ENCODE measurements at regions not wholly inside any gene's neighbourhood (a gene's known extent, or its start where the extent isn't known, plus 50 kb on each side); places are given as distances from the start of the nearest gene placed in this dataset.

GRCh38 chr15:45743426-45744235, 108.8 kb downstream of the SQOR start:
- DNase-seq (ENCODE audit: low spot score): no peak

- DNase-seq (ENCODE audit: low spot score): no peak
Measured at GRCh38 chr15:45744236-45744589, 109.4 kb downstream of the SQOR start.

DNA sequence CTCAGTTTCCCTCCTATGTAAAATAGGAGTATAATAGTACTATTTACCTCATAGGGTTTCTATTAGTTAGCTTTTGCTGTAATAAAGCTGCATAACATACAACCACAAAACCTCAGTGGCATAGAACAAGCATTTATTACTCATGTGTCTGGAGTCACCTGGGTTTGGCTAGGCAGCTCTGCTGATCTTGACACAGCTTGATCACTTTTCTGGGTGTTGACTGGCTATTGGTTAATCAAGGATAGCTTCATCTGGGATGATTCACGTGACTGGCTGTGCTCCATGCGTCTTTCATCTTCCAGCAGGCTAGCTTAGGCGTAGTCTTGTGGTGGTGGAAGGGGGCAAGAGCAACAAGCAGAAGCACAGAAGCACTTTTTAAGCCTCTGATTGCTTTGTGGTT, 112.6 kb downstream of the SQOR start:
- no peak for DNase-seq (ENCODE audit: low spot score)

DNA sequence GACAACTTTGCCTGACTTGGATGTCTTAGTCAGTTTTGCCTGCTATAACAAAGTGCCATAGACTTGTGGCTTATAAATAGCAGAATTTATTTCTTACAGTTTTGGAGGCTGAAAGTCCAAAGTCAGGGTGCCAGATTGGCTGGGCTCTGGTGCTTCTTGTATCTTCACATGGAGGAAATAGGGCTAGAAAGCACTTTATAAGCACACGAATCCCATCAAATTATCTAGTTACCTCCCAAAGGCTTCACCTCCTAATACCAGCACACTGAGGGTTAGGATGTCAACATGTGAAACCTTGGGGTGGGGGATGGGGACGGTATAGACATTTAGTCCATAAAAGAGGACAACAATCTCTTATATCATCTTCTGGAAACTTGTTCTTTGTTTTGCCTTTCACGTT, 116.8 kb downstream of the SQOR start:
- no peak for DNase-seq (ENCODE audit: low spot score)

DNA sequence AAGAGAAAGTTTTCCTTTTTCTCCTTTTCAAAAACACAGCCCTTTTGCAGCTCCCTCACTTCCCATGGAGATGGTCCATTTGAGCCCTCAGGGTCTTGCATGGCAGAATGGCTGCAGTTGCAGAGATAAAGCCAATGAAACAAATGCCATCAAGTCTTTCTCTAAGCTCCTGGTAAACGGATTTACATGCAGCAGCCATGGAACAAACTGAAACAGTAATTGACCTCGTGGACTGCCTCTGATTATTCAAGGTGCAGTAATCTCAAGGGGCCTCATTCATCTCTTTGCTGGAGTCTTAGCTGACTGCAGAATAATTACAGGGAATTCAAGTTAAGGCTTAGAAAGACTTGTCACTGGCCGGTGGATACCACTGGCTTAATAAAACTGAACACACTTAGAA, 125.1 kb downstream of the SQOR start:
- no peak for DNase-seq (ENCODE audit: low spot score)

DNA sequence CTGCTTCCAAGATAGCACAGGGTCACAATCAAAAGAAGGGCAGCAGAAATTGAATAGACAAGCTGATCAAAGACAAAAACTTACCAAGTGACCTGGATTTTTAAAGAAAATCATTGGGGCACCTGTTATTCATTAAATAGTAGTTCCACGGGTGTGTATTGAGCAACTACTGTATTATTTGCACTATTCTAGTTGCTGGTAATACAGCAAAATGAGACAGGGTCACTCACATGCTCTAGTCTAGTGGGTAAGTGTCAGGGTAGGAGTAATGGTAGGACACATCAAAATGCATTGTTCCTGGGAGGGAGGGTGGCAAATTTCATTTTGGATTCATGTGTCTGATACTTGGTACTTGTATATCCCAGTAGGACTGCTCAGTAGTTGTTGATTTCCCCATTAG, 127.9 kb downstream of the SQOR start:
- no peak for DNase-seq (ENCODE audit: low spot score)

- no peak for DNase-seq (ENCODE audit: low spot score)
Measured at GRCh38 chr15:45763170-45763869, 128.5 kb downstream of the SQOR start.

GRCh38 chr15:45773149-45773548, 138.3 kb downstream of the SQOR start:
- no peak for DNase-seq (ENCODE audit: low spot score)

GRCh38 chr15:45776772-45777171, 141.9 kb downstream of the SQOR start:
- DNase-seq (ENCODE audit: low spot score): no peak

DNA sequence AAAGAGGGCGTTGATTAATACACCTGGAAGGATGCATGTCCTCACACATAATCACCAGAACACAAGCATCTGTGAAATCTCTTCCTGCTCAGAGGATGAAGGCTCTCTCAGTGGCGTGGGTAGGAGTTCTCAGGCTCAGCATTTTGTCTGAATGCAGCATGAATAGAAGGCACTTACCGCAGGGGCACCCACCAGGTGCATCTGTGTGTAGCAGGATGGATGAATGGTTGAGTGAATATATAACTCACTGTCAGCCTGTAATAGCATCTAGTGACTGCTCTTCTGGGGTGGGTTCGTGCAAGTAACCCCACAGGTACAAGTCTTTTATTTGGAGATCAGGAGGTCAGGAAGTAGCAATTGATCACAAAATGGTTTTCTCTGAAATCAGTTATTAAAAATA, 143.0 kb downstream of the SQOR start:
- DNase-seq (ENCODE audit: low spot score): no peak

DNA sequence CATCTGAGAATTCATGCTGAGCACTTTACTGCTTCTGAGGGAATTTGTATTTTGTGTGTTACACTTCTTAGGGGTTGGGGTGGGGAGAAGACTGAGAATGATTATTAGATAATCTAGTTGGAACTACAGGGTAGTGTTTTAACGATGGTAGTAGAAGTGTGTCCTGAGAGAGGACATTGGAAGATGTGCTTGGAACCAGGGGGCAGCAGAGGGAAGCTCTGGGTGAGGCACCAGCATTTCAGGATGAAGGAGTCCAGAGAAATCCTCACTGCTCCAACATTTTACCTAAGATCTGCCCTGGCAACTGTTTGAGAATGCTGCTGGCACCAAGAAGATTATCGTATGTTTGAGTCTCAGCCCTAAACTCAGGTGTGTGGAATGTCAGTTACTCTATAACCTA, 145.5 kb downstream of the SQOR start:
- DNase-seq (ENCODE audit: low spot score): no peak

DNA sequence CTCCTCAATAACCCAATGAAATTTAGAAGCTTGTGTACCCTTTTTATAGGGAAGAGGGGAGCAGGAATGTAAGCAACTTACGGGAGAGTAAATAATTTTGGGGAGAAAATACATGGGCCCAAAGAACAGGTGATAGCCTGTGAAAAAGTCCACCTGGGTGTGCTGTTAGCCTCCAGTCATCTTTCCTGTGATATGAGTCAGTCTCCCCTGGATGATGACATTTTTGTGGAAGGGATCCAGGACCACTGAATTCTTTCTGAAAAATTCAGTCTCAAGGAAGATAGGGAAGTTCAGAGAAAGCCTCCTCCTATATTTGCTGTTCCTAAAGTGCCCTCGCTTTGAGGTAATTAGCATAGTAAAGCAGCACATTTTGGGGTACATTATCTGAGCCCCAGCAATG, 149.8 kb downstream of the SQOR start:
- DNase-seq (ENCODE audit: low spot score): no peak

GRCh38 chr15:45785897-45786296, 151.1 kb downstream of the SQOR start:
- no peak for DNase-seq (ENCODE audit: low spot score)

- peak; percentile 7 for DNase-seq (ENCODE audit: low spot score)
Measured at GRCh38 chr15:45790325-45790943, 155.6 kb downstream of the SQOR start.

- DNase-seq (ENCODE audit: low spot score): no peak
Measured at GRCh38 chr15:45794304-45794703, 159.5 kb downstream of the SQOR start.

GRCh38 chr15:45794712-45795439, 160.0 kb downstream of the SQOR start:
- no peak for DNase-seq (ENCODE audit: low spot score)

- DNase-seq (ENCODE audit: low spot score): peak; percentile 66
Measured at GRCh38 chr15:45795440-45796069, 160.7 kb downstream of the SQOR start.

- DNase-seq (ENCODE audit: low spot score): no peak
Measured at GRCh38 chr15:45796433-45796832, 161.6 kb downstream of the SQOR start.

DNA sequence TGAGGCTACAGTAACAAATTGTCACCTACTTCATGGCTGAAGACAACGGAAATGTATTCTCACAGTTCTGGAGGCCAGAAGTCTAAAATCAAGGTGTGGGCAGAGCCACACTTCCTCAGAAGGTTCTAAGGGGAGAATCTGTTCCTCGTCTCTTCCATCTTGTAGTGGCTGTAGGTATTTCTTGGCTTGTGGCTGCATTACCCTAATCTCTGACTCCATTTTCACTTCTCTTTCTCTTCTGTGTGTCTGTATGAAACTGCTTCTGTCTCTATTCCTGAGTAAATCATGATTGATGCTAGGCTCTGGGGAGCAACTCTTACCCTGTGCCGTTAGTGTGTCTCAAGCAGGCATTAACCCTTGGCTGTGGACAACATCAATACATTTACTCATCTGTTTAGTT, 164.7 kb downstream of the SQOR start:
- no peak for DNase-seq (ENCODE audit: low spot score)

GRCh38 chr15:45801543-45801942, 166.7 kb downstream of the SQOR start:
- no peak for DNase-seq (ENCODE audit: low spot score)

- no peak for DNase-seq (ENCODE audit: low spot score)
Measured at GRCh38 chr15:45802140-45802539, 167.3 kb downstream of the SQOR start.

GRCh38 chr15:45804028-45804427, 169.2 kb downstream of the SQOR start:
- DNase-seq (ENCODE audit: low spot score): no peak

Measured in kidney capillary endothelial cell (primary cell).